ENCODE measurements at regions not wholly inside any gene's neighbourhood (a gene's known extent, or its start where the extent isn't known, plus 50 kb on each side); places are given as distances from the start of the nearest gene placed in this dataset.

- H3K4me1 Mint-ChIP-seq: no peaks in the 10 kb centered on the region
- H3K4me3 Mint-ChIP-seq: no peak overlapping the region
- no peaks in the 10 kb centered on the region for H3K36me3 Mint-ChIP-seq
- H3K27me3 Mint-ChIP-seq: peaks cover 2% of the 10 kb centered on the region
- no peaks in the 10 kb centered on the region for H3K9me3 Mint-ChIP-seq
- no peak overlapping the region for H3K27ac Mint-ChIP-seq
These were observed 342.9 kb downstream of the MYCN start for GRCh38 chr2:16283071-16283850.

- Mint-ChIP-seq H3K36me3 (no peaks in the 10 kb centered on the region), H3K4me3 (no peak overlapping the region), H3K27ac (no peak overlapping the region)
These were observed 342.2 kb downstream of the MYCN start for GRCh38 chr2:16282511-16282910.

GRCh38 chr2:16281451-16282335, 341.3 kb downstream of the MYCN start:
- Mint-ChIP-seq H3K27me3 (peaks cover 2% of the 10 kb centered on the region), H3K4me3 (peak overlapping the region in 1 of 4 donors; percentile 44), H3K4me1 (no peaks in the 10 kb centered on the region), H3K9me3 (no peaks in the 10 kb centered on the region), H3K27ac (no peak overlapping the region), H3K36me3 (no peaks in the 10 kb centered on the region)

More at GRCh38 chr2:16282511-16282910, 342.2 kb downstream of the MYCN start:
- peaks cover 2% of the 10 kb centered on the region for H3K27me3 Mint-ChIP-seq
- no peaks in the 10 kb centered on the region for H3K9me3 Mint-ChIP-seq
- H3K4me1 Mint-ChIP-seq: no peaks in the 10 kb centered on the region

GRCh38 chr2:16280081-16280480, 339.7 kb downstream of the MYCN start:
- no peaks in the 10 kb centered on the region for H3K4me1 Mint-ChIP-seq
- no peaks in the 10 kb centered on the region for H3K27me3 Mint-ChIP-seq
- no peak overlapping the region for H3K4me3 Mint-ChIP-seq
- no peak overlapping the region for H3K27ac Mint-ChIP-seq
- H3K9me3 Mint-ChIP-seq: no peaks in the 10 kb centered on the region
- H3K36me3 Mint-ChIP-seq: no peaks in the 10 kb centered on the region

- no peaks in the 10 kb centered on the region for H3K9me3 Mint-ChIP-seq
- H3K36me3 Mint-ChIP-seq: no peaks in the 10 kb centered on the region
- no peak overlapping the region for H3K27ac Mint-ChIP-seq
- no peaks in the 10 kb centered on the region for H3K27me3 Mint-ChIP-seq
- H3K4me1 Mint-ChIP-seq: no peaks in the 10 kb centered on the region
- no peak overlapping the region for H3K4me3 Mint-ChIP-seq
These were observed 339.3 kb downstream of the MYCN start for GRCh38 chr2:16279641-16280040.

- Mint-ChIP-seq H3K27ac (no peak overlapping the region), H3K4me3 (no peak overlapping the region), H3K9me3 (no peaks in the 10 kb centered on the region), H3K4me1 (no peaks in the 10 kb centered on the region), H3K36me3 (no peaks in the 10 kb centered on the region), H3K27me3 (no peaks in the 10 kb centered on the region)
These were observed 338.8 kb downstream of the MYCN start for GRCh38 chr2:16279201-16279570.

GRCh38 chr2:16278421-16279200, 338.3 kb downstream of the MYCN start:
- Mint-ChIP-seq H3K27me3 (no peaks in the 10 kb centered on the region), H3K27ac (no peak overlapping the region), H3K4me1 (no peaks in the 10 kb centered on the region), H3K4me3 (no peak overlapping the region), H3K9me3 (no peaks in the 10 kb centered on the region), H3K36me3 (no peaks in the 10 kb centered on the region)

- Mint-ChIP-seq H3K4me1 (no peaks in the 10 kb centered on the region), H3K36me3 (no peaks in the 10 kb centered on the region), H3K9me3 (peaks cover 0 to 1% (median 0%) of the 10 kb centered on the region in 3 donors), H3K4me3 (no peak overlapping the region), H3K27me3 (no peaks in the 10 kb centered on the region), H3K27ac (no peak overlapping the region)
These were observed 336.8 kb downstream of the MYCN start for GRCh38 chr2:16277117-16277516.

GRCh38 chr2:16275661-16276060, 335.3 kb downstream of the MYCN start:
- Mint-ChIP-seq H3K4me3 (no peak overlapping the region), H3K4me1 (no peaks in the 10 kb centered on the region), H3K9me3 (peaks cover 0 to 1% (median 0%) of the 10 kb centered on the region in 3 donors), H3K27me3 (no peaks in the 10 kb centered on the region), H3K27ac (no peak overlapping the region), H3K36me3 (no peaks in the 10 kb centered on the region)

GRCh38 chr2:16275131-16275530, 334.8 kb downstream of the MYCN start:
- H3K36me3 Mint-ChIP-seq: no peaks in the 10 kb centered on the region
- H3K4me1 Mint-ChIP-seq: no peaks in the 10 kb centered on the region

GRCh38 chr2:16273111-16273510, 332.8 kb downstream of the MYCN start:
- Mint-ChIP-seq H3K27me3 (no peaks in the 10 kb centered on the region), H3K4me1 (no peaks in the 10 kb centered on the region), H3K4me3 (no peak overlapping the region), H3K36me3 (no peaks in the 10 kb centered on the region), H3K9me3 (peaks cover 0 to 1% (median 0%) of the 10 kb centered on the region in 3 donors), H3K27ac (no peak overlapping the region)

More at GRCh38 chr2:16275131-16275530, 334.8 kb downstream of the MYCN start:
- peaks cover 0 to 1% (median 0%) of the 10 kb centered on the region in 3 donors for H3K9me3 Mint-ChIP-seq
- H3K4me3 Mint-ChIP-seq: no peak overlapping the region
- no peaks in the 10 kb centered on the region for H3K27me3 Mint-ChIP-seq
- no peak overlapping the region for H3K27ac Mint-ChIP-seq

GRCh38 chr2:16272038-16272788, 331.9 kb downstream of the MYCN start:
- H3K9me3 Mint-ChIP-seq: peaks cover 0 to 1% (median 0%) of the 10 kb centered on the region in 3 donors
- H3K4me1 Mint-ChIP-seq: no peaks in the 10 kb centered on the region
- H3K4me3 Mint-ChIP-seq: no peak overlapping the region
- no peak overlapping the region for H3K27ac Mint-ChIP-seq
- no peaks in the 10 kb centered on the region for H3K36me3 Mint-ChIP-seq
- no peaks in the 10 kb centered on the region for H3K27me3 Mint-ChIP-seq

GRCh38 chr2:16271231-16271896, 331.0 kb downstream of the MYCN start:
- H3K27me3 Mint-ChIP-seq: no peaks in the 10 kb centered on the region
- H3K9me3 Mint-ChIP-seq: peaks cover 0 to 1% (median 0%) of the 10 kb centered on the region in 3 donors
- H3K4me1 Mint-ChIP-seq: no peaks in the 10 kb centered on the region
- no peaks in the 10 kb centered on the region for H3K36me3 Mint-ChIP-seq
- H3K4me3 Mint-ChIP-seq: no peak overlapping the region
- no peak overlapping the region for H3K27ac Mint-ChIP-seq

- H3K4me3 Mint-ChIP-seq: no peak overlapping the region
- H3K27ac Mint-ChIP-seq: no peak overlapping the region
- H3K9me3 Mint-ChIP-seq: peaks cover 0 to 1% (median 0%) of the 10 kb centered on the region in 3 donors
- H3K27me3 Mint-ChIP-seq: no peaks in the 10 kb centered on the region
- H3K4me1 Mint-ChIP-seq: no peaks in the 10 kb centered on the region
- no peaks in the 10 kb centered on the region for H3K36me3 Mint-ChIP-seq
These were observed 330.1 kb downstream of the MYCN start for GRCh38 chr2:16270441-16270840.
